PC-9 (cell line): ENCODE measurements at regions not wholly inside any gene's neighbourhood (a gene's known extent, or its start where the extent isn't known, plus 50 kb on each side); places are given as distances from the start of the nearest gene placed in this dataset.

ENCODE experiments used
- BruUV-seq: library from RNA; stranded (reverse); fragments of 400-500 nt; replicated peaks from 2 replicates; lab custom pipeline; 2021; lab: Mats Ljungman, UMichigan
- CTCF ChIA-PET: fragments of 300-600 bp; sonication (Branson Sonifier 250); formaldehyde crosslinking; loops from one replicate; lab custom pipeline; 2022; ENCODE audit warnings: antibody characterized with exemption; lab: Charles Lee
- POLR2A ChIA-PET: fragments of 300-600 bp; sonication (Branson Sonifier 250); formaldehyde crosslinking; loops from one replicate; lab custom pipeline; 2022; ENCODE audit warnings: antibody characterized with exemption; ENCODE audit not compliant: unreplicated experiment; lab: Charles Lee
- DNase-seq, 2 experiments: peaks; one replicate each; pipeline versions ENCODE4 v3.0.0 to v3.0.0-alpha.2; 2015 to 2022; ENCODE audit warnings: mixed read lengths in 1 of 2
- H2AFZ ChIP-seq: fragments of 200-600 bp; sonication (generic); 2 replicates; pipeline ENCODE4 v1.8.1; 2017; ENCODE audit warnings: antibody characterized with exemption
- H3F3A ChIP-seq: fragments of 200-600 bp; sonication (generic); 2 replicates; pipeline ENCODE4 v1.8.1; 2017; ENCODE audit warnings: antibody characterized with exemption, mild to moderate bottlenecking, low read depth; ENCODE audit not compliant: insufficient read depth
- H3K27ac ChIP-seq: fragments of 200-600 bp; sonication (generic); 2 replicates; pipeline ENCODE4 v1.6.1; 2016; ENCODE audit warnings: mixed run types
- H3K27me3 ChIP-seq: fragments of 200-600 bp; sonication (generic); 2 replicates; pipeline ENCODE4 v1.6.1; 2016; ENCODE audit warnings: low read depth, mixed run types; ENCODE audit not compliant: insufficient read depth
- H3K36me3 ChIP-seq: fragments of 200-600 bp; sonication (generic); 2 replicates; pipeline ENCODE4 v1.6.1; 2016; ENCODE audit warnings: low read depth, mixed run types
- H3K4me1 ChIP-seq: fragments of 200-600 bp; sonication (generic); replicated peaks from 2 replicates; pipeline ENCODE4 v1.6.1; 2016; ENCODE audit warnings: mixed run types; ENCODE audit not compliant: insufficient read depth
- H3K4me2 ChIP-seq: fragments of 200-600 bp; sonication (generic); 2 replicates; pipeline ENCODE4 v1.6.1; 2017; ENCODE audit warnings: mixed run types
- H3K4me3 ChIP-seq: fragments of 200-600 bp; sonication (generic); 2 replicates; pipeline ENCODE4 v1.6.1; 2016; ENCODE audit warnings: mixed run types
- H3K79me2 ChIP-seq: fragments of 200-600 bp; sonication (generic); 2 replicates; pipeline ENCODE4 v1.6.1; 2017; ENCODE audit warnings: low read depth, mixed run types
- H3K9me2 ChIP-seq: fragments of 200-600 bp; sonication (generic); 2 replicates; pipeline ENCODE4 v1.8.1; 2017; ENCODE audit warnings: mild to moderate bottlenecking; ENCODE audit not compliant: insufficient read depth
- H3K9me3 ChIP-seq: fragments of 200-600 bp; sonication (generic); 2 replicates; pipeline ENCODE4 v1.8.1; 2016; ENCODE audit warnings: low read depth; ENCODE audit not compliant: insufficient read depth
- H4K20me1 ChIP-seq: fragments of 200-600 bp; sonication (generic); 2 replicates; pipeline ENCODE4 v1.8.1; 2017; ENCODE audit not compliant: insufficient read depth
- EZH2 ChIP-seq: fragments of 200-600 bp; sonication (generic); IDR thresholded peaks from 2 replicates; pipeline ENCODE4 v1.8.0; 2017; ENCODE audit warnings: antibody characterized with exemption, low read depth
- intact Hi-C: fragments of 100-400 bp; cut with micrococcal nuclease; formaldehyde crosslinking; loops from one replicate; pipeline ENCODE4 v1.10.0; 2022; ENCODE audit not compliant: unreplicated experiment
- TF ChIP-seq, protein P1 (sequence below): fragments of 200-600 bp; sonication (generic); conservative IDR thresholded peaks from 2 replicates; pipeline ENCODE4 v1.6.1; 2017; ENCODE audit warnings: mixed run types, antibody characterized with exemption, mild to moderate bottlenecking, moderate library complexity

DNA sequence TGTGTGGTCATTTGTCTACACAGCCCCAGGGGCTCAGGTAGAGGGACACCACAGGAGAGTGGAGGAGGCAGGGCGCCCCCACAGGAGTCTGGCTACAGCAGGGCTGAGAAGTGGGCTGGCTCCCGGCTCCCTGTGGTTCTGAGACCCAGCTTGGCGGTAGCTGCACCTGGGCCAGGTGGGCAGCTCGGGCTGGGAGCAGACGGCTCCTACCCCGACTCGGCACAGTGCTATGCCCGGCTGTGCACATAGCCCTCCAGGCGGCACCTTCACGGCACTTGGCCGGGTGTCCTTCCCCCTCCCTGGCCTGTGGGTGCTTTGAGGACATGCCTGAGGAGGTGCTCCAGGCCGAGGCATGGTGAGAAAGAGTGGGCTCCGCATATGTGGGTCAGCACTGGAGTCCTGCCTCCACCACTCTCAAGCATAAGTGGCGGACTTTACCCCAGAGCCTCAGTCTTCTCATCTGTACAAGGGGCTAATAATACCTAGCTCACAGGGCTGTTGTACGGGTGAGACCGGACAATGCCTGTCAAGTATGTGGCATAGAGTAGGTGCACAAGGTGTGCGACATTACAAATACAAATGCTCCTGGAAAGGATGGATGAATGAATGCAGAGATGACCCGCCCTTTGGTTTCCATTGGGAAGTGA is 50.1 kb upstream of the JPH3 start:
- H3K27ac ChIP-seq, result no peak overlapping the region
- no peaks in the 10 kb centered on the region for H3K9me3 ChIP-seq
- H3K4me1 ChIP-seq, result no peaks in the 10 kb centered on the region
- no peak overlapping the region for H3K4me3 ChIP-seq
- BruUV-seq, result no TSS peak
- H3K27me3 ChIP-seq, result peaks cover 81% of the 10 kb centered on the region
- peaks cover 6% of the 10 kb centered on the region; the same call in 1 of the 2 replicates for H3F3A ChIP-seq
- no peak overlapping the region for H2AFZ ChIP-seq
- H4K20me1 ChIP-seq, result peaks cover 5% of the 10 kb centered on the region; the same call in 1 of the 2 replicates
- POLR2A ChIA-PET, result no interaction called here
- no peak for DNase-seq
- no peaks in the 10 kb centered on the region for H3K36me3 ChIP-seq
- CTCF ChIA-PET, result no interaction called here
- TF ChIP-seq, protein P1, sequence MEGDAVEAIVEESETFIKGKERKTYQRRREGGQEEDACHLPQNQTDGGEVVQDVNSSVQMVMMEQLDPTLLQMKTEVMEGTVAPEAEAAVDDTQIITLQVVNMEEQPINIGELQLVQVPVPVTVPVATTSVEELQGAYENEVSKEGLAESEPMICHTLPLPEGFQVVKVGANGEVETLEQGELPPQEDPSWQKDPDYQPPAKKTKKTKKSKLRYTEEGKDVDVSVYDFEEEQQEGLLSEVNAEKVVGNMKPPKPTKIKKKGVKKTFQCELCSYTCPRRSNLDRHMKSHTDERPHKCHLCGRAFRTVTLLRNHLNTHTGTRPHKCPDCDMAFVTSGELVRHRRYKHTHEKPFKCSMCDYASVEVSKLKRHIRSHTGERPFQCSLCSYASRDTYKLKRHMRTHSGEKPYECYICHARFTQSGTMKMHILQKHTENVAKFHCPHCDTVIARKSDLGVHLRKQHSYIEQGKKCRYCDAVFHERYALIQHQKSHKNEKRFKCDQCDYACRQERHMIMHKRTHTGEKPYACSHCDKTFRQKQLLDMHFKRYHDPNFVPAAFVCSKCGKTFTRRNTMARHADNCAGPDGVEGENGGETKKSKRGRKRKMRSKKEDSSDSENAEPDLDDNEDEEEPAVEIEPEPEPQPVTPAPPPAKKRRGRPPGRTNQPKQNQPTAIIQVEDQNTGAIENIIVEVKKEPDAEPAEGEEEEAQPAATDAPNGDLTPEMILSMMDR, result no peak
- no peak for TF ChIP-seq EZH2
- no peaks in the 10 kb centered on the region for H3K79me2 ChIP-seq
- intact Hi-C loops, result no loop called here
- H3K9me2 ChIP-seq, result no peaks in the 10 kb centered on the region
- H3K4me2 ChIP-seq, result no peak overlapping the region

DNA sequence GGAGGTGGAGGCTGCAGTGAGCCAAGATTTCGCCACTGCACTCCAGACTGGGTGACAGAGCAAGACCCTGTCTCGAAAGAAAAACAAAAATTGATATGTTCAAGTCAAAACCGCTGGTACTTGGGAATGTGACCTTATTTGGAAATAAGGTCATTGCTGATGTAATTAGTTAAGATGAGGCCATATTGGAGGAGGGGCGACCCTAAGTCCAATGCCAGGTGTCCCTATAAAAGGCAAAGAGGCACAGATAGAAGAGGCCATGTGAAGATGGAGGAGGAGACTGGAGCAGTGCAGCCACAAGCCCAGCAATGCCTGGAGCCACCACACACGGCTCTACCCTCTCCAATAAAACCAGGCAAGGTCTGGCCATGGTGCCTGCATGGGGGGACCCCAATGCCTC is 50.8 kb upstream of the JPH3 start:
- ChIA-PET POLR2A (no interaction called here), CTCF (interaction anchor here (1.0 kb wide), 1 partner anchor 11 kb away, joined by 6 read pairs; no protein-coding TSS in a partner anchor)
- H3K9me2 ChIP-seq, result no peaks in the 10 kb centered on the region
- no peak overlapping the region for H3K4me3 ChIP-seq
- peaks cover 5% of the 10 kb centered on the region; the same call in 1 of the 2 replicates for H4K20me1 ChIP-seq
- BruUV-seq, result no TSS peak
- H3K36me3 ChIP-seq, result no peaks in the 10 kb centered on the region
- peaks cover 6% of the 10 kb centered on the region; the same call in 1 of the 2 replicates for H3F3A ChIP-seq
- no peaks in the 10 kb centered on the region for H3K9me3 ChIP-seq
- DNase-seq, result no peak
- intact Hi-C loops, result no loop called here
- H3K4me2 ChIP-seq, result no peak overlapping the region
- H3K27me3 ChIP-seq, result peaks cover 81% of the 10 kb centered on the region
- no peaks in the 10 kb centered on the region for H3K4me1 ChIP-seq
- H2AFZ ChIP-seq, result no peak overlapping the region
- TF ChIP-seq EZH2, result no peak
- TF ChIP-seq, protein P1, result no peak
- no peak overlapping the region for H3K27ac ChIP-seq
- H3K79me2 ChIP-seq, result no peaks in the 10 kb centered on the region

DNA sequence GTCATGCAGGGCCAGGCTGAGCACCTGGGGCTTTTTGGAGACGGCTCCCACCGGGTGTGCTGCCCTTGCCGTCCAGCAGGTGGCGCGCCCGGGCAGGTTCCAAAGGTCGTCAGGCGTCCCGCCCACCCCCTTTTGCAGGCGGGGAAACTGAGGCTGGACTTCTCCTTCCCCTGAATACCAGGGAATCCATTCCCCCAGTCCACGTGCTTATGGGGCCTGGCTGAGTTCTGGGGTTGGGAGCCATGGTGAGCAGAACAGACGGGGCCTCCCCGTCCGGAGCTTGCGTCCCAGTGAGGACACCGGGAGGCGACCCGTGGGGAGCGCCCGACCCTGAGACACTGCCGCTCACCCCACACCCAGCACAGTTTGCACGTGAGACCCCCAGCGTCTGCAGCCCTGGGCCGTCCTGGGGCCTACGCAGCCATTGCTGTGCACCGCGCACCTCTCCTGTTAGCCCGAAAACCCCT is 51.8 kb upstream of the JPH3 start:
- no TSS peak for BruUV-seq
- intact Hi-C loops, result loop anchor here (1.0 kb wide), 1 partner anchor 85 kb away; no protein-coding TSS in a partner anchor
- no peak overlapping the region for H2AFZ ChIP-seq

More for the DNA sequence above, 51.8 kb upstream of the JPH3 start:
- Histone ChIP-seq H3K4me1 (no peaks in the 10 kb centered on the region), H3K27me3 (peaks cover 83% of the 10 kb centered on the region), H3K36me3 (no peaks in the 10 kb centered on the region), H3K79me2 (no peaks in the 10 kb centered on the region), H3F3A (peaks cover 6% of the 10 kb centered on the region; the same call in 1 of the 2 replicates), H3K4me2 (no peak overlapping the region), H3K9me3 (no peaks in the 10 kb centered on the region; the same call in 1 of the 2 replicates), H3K27ac (no peak overlapping the region), H3K9me2 (no peaks in the 10 kb centered on the region), H4K20me1 (peaks cover 5% of the 10 kb centered on the region; the same call in 1 of the 2 replicates), H3K4me3 (no peak overlapping the region)
- POLR2A ChIA-PET, result no interaction called here
- CTCF ChIA-PET, result interaction anchor here (1.0 kb wide), 1 partner anchor 12 kb away, joined by 6 read pairs; no protein-coding TSS in a partner anchor
- TF ChIP-seq EZH2, result no peak
- TF ChIP-seq, protein P1, result peak; percentile 99
- DNase-seq, result peak in 1 of 2 experiments; percentile 41
